Choroid plexus epithelial cell (primary cell): ENCODE measurements at regions not wholly inside any gene's neighbourhood (a gene's known extent, or its start where the extent isn't known, plus 50 kb on each side); places are given as distances from the start of the nearest gene placed in this dataset.

Experiments
- DNase-seq: peaks from one replicate; pipeline ENCODE4 v3.0.0-alpha.2; 2010; ENCODE audit warnings: low read depth
- H3K4me3 ChIP-seq: 2 replicates; pipeline ENCODE4 v1.5.1; 2011; ENCODE audit warnings: low read depth, mild to moderate bottlenecking, control low read depth, low read length, moderate library complexity
- TF ChIP-seq, protein P1 (sequence below): conservative IDR thresholded peaks from 2 replicates; pipeline ENCODE4 v1.5.1; 2011; ENCODE audit warnings: low read depth, mild to moderate bottlenecking, control low read depth, inconsistent platforms, low read length, moderate library complexity

DNA sequence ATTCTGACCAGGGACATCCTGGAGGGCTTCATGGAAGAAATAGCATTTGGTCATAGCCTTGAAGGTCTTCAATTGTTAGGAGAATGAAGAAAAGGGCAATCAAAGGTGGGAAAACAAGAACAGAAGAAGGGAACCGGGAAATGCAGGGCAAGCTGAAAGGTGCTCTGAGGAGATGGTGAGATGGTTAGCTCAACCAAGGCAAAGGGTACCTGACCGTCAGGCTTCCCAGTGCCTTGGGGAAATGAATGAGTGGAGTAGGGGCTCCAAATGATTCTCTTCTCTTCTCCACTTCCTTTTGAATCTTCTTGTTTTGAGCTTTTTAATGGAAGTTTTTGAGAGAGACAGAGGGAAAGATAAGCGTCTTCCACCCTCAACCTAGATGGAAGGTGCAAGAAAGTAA lies 155.6 kb upstream of the PWP1 start:
- TF ChIP-seq, protein P1, sequence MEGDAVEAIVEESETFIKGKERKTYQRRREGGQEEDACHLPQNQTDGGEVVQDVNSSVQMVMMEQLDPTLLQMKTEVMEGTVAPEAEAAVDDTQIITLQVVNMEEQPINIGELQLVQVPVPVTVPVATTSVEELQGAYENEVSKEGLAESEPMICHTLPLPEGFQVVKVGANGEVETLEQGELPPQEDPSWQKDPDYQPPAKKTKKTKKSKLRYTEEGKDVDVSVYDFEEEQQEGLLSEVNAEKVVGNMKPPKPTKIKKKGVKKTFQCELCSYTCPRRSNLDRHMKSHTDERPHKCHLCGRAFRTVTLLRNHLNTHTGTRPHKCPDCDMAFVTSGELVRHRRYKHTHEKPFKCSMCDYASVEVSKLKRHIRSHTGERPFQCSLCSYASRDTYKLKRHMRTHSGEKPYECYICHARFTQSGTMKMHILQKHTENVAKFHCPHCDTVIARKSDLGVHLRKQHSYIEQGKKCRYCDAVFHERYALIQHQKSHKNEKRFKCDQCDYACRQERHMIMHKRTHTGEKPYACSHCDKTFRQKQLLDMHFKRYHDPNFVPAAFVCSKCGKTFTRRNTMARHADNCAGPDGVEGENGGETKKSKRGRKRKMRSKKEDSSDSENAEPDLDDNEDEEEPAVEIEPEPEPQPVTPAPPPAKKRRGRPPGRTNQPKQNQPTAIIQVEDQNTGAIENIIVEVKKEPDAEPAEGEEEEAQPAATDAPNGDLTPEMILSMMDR, result no peak
- DNase-seq, result no peak
- H3K4me3 ChIP-seq, result no peak overlapping the region

DNA sequence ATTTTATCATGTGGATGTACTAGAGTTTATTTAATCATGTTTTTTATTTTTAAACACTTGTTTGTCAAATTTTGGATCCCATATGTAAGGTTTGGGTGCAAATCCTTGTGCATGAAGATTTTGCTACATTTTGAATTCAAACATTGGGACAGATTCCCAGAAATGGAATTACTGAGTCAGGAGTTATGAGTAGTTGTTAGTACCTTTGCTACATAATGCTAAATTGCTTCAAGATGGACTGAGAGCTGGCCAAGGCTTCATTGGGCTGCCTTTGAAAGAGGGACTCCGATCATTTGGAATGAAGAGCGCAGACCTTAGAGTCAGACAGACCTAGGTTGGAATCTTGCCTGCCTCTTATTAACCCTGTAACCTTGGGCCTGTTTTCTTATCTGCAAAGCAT lies 154.9 kb upstream of the PWP1 start:
- DNase-seq, result no peak
- H3K4me3 ChIP-seq, result no peak overlapping the region
- TF ChIP-seq, protein P1, result no peak

- DNase-seq, result no peak
- H3K4me3 ChIP-seq, result no peak overlapping the region
- TF ChIP-seq, protein P1, result no peak
Observed at GRCh38 chr12:107533218-107533617, 152.4 kb upstream of the PWP1 start.

- no peak overlapping the region for H3K4me3 ChIP-seq
- TF ChIP-seq, protein P1, result no peak
- DNase-seq, result peak; percentile 28
Observed at GRCh38 chr12:107536613-107537012, 149.0 kb upstream of the PWP1 start.

DNA sequence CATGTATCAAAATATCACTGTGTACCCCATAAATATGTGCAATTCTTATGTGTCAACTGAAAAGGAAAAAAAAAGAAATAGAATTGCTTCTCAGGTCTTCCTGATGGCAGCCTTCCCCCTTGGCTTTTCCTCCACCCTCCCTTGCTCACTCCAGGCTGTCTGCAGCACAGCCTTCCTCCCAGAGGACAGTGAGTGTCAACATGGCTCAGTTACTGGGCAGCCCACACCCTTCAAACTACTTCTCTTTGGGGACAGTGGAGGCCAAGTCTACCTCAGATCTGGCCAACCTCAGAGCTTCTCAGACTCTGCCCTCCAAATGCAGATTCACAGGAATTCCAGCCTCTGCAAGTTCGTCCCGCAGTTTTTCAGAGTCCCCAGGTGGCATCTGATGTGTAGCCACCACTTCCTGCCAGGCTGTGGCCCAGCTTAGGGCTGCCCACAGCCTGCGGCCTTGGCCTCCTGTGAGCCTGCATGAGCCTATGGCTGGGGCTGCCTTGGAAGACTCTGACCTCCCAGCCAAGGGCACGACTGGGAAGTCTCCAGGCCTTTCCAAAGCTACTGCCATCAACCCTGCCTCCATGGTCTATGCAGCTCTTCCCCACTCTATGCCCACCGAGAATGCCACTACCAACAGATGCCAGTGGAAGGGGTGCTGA lies 148.0 kb upstream of the PWP1 start:
- DNase-seq, result no peak
- TF ChIP-seq, protein P1, result no peak
- H3K4me3 ChIP-seq, result no peak overlapping the region

DNA sequence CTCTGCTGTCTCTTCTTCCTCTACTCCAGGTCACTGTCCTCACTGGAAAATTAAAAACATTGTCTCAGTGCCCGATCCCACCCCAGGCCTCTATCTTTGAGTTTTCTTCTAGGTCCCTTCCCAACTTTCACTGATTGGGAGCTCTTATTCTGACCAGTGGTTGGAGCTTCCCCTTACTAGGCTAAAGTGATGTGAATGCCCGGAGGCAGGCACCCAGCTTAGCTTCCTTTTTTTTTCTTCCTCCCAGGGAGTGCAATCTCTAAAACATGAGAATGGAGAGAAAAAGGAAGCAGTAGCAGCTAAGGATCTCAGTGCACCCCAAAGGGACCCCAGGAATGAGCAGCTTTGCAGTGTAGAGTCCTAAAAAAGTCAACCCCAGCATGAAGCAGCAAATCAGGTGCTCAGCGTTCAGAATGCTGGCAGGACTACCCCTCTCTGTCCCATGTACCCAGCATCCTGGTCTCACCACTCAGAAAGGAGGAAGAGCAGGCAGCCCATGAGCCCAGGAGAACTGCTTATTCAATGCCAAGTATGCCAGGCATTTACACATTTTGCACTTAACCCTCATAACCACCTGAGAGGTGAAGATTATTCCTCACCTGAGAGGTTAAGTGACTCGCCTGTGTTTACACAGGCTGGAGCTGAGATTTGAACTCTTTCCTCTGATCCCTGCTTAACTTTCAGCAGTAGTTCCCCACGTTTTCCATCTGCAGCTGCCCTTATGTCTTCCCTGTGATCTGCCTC lies 146.2 kb upstream of the PWP1 start:
- DNase-seq, result no peak
- TF ChIP-seq, protein P1, result no peak
- H3K4me3 ChIP-seq, result no peak overlapping the region
